PC-9 (cell line): ENCODE measurements at regions not wholly inside any gene's neighbourhood (a gene's known extent, or its start where the extent isn't known, plus 50 kb on each side); places are given as distances from the start of the nearest gene placed in this dataset.

Experiments
- BruUV-seq: library from RNA; stranded (reverse); fragments of 400-500 nt; replicated peaks from 2 replicates; lab custom pipeline; 2021; lab: Mats Ljungman, UMichigan
- CTCF ChIA-PET: fragments of 300-600 bp; sonication (Branson Sonifier 250); formaldehyde crosslinking; loops from one replicate; lab custom pipeline; 2022; ENCODE audit warnings: antibody characterized with exemption; lab: Charles Lee
- POLR2A ChIA-PET: fragments of 300-600 bp; sonication (Branson Sonifier 250); formaldehyde crosslinking; loops from one replicate; lab custom pipeline; 2022; ENCODE audit warnings: antibody characterized with exemption; ENCODE audit not compliant: unreplicated experiment; lab: Charles Lee
- DNase-seq, 2 experiments: peaks; one replicate each; pipeline versions ENCODE4 v3.0.0 to v3.0.0-alpha.2; 2015 to 2022; ENCODE audit warnings: mixed read lengths in 1 of 2
- H2AFZ ChIP-seq: fragments of 200-600 bp; sonication (generic); 2 replicates; pipeline ENCODE4 v1.8.1; 2017; ENCODE audit warnings: antibody characterized with exemption
- H3F3A ChIP-seq: fragments of 200-600 bp; sonication (generic); 2 replicates; pipeline ENCODE4 v1.8.1; 2017; ENCODE audit warnings: antibody characterized with exemption, mild to moderate bottlenecking, low read depth; ENCODE audit not compliant: insufficient read depth
- H3K27ac ChIP-seq: fragments of 200-600 bp; sonication (generic); 2 replicates; pipeline ENCODE4 v1.6.1; 2016; ENCODE audit warnings: mixed run types
- H3K27me3 ChIP-seq: fragments of 200-600 bp; sonication (generic); 2 replicates; pipeline ENCODE4 v1.6.1; 2016; ENCODE audit warnings: low read depth, mixed run types; ENCODE audit not compliant: insufficient read depth
- H3K36me3 ChIP-seq: fragments of 200-600 bp; sonication (generic); 2 replicates; pipeline ENCODE4 v1.6.1; 2016; ENCODE audit warnings: low read depth, mixed run types
- H3K4me1 ChIP-seq: fragments of 200-600 bp; sonication (generic); replicated peaks from 2 replicates; pipeline ENCODE4 v1.6.1; 2016; ENCODE audit warnings: mixed run types; ENCODE audit not compliant: insufficient read depth
- H3K4me2 ChIP-seq: fragments of 200-600 bp; sonication (generic); 2 replicates; pipeline ENCODE4 v1.6.1; 2017; ENCODE audit warnings: mixed run types
- H3K4me3 ChIP-seq: fragments of 200-600 bp; sonication (generic); 2 replicates; pipeline ENCODE4 v1.6.1; 2016; ENCODE audit warnings: mixed run types
- H3K79me2 ChIP-seq: fragments of 200-600 bp; sonication (generic); 2 replicates; pipeline ENCODE4 v1.6.1; 2017; ENCODE audit warnings: low read depth, mixed run types
- H3K9me2 ChIP-seq: fragments of 200-600 bp; sonication (generic); 2 replicates; pipeline ENCODE4 v1.8.1; 2017; ENCODE audit warnings: mild to moderate bottlenecking; ENCODE audit not compliant: insufficient read depth
- H3K9me3 ChIP-seq: fragments of 200-600 bp; sonication (generic); 2 replicates; pipeline ENCODE4 v1.8.1; 2016; ENCODE audit warnings: low read depth; ENCODE audit not compliant: insufficient read depth
- H4K20me1 ChIP-seq: fragments of 200-600 bp; sonication (generic); 2 replicates; pipeline ENCODE4 v1.8.1; 2017; ENCODE audit not compliant: insufficient read depth
- EZH2 ChIP-seq: fragments of 200-600 bp; sonication (generic); IDR thresholded peaks from 2 replicates; pipeline ENCODE4 v1.8.0; 2017; ENCODE audit warnings: antibody characterized with exemption, low read depth
- intact Hi-C: fragments of 100-400 bp; cut with micrococcal nuclease; formaldehyde crosslinking; loops from one replicate; pipeline ENCODE4 v1.10.0; 2022; ENCODE audit not compliant: unreplicated experiment
- TF ChIP-seq, protein P1 (sequence below): fragments of 200-600 bp; sonication (generic); conservative IDR thresholded peaks from 2 replicates; pipeline ENCODE4 v1.6.1; 2017; ENCODE audit warnings: mixed run types, antibody characterized with exemption, mild to moderate bottlenecking, moderate library complexity

DNA sequence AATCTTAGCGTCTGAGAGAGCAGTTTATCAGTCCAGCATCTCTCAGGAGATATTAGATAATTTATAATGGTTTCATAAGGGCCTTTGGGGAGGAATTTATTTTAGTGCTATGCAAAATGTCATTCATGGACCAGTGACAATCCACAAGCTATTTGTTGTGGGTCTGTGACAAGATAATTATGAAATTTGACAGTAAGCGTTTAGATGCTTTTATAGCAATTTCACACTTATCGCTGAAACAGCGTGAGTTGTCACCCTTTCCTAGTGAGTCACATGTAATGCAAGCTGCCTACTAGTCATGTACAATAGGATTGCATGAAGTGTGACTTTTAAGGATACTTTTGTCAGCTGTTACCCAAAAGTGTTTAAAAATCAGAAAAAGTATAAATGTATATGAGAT, 315.6 kb upstream of the THBS1 start:
- Histone ChIP-seq H3K27me3 (no peaks in the 10 kb centered on the region), H3K79me2 (no peaks in the 10 kb centered on the region), H3K4me2 (no peak overlapping the region), H3K4me1 (no peaks in the 10 kb centered on the region), H3K9me2 (no peaks in the 10 kb centered on the region), H2AFZ (no peak overlapping the region), H3K36me3 (no peaks in the 10 kb centered on the region), H4K20me1 (no peaks in the 10 kb centered on the region), H3K4me3 (no peak overlapping the region), H3K27ac (no peak overlapping the region), H3F3A (no peaks in the 10 kb centered on the region), H3K9me3 (no peaks in the 10 kb centered on the region)
- TF ChIP-seq, protein P1, sequence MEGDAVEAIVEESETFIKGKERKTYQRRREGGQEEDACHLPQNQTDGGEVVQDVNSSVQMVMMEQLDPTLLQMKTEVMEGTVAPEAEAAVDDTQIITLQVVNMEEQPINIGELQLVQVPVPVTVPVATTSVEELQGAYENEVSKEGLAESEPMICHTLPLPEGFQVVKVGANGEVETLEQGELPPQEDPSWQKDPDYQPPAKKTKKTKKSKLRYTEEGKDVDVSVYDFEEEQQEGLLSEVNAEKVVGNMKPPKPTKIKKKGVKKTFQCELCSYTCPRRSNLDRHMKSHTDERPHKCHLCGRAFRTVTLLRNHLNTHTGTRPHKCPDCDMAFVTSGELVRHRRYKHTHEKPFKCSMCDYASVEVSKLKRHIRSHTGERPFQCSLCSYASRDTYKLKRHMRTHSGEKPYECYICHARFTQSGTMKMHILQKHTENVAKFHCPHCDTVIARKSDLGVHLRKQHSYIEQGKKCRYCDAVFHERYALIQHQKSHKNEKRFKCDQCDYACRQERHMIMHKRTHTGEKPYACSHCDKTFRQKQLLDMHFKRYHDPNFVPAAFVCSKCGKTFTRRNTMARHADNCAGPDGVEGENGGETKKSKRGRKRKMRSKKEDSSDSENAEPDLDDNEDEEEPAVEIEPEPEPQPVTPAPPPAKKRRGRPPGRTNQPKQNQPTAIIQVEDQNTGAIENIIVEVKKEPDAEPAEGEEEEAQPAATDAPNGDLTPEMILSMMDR, result no peak
- no peak for TF ChIP-seq EZH2
- intact Hi-C loops, result no loop called here
- no TSS peak for BruUV-seq
- ChIA-PET POLR2A (no interaction called here), CTCF (no interaction called here)
- no peak for DNase-seq

DNA sequence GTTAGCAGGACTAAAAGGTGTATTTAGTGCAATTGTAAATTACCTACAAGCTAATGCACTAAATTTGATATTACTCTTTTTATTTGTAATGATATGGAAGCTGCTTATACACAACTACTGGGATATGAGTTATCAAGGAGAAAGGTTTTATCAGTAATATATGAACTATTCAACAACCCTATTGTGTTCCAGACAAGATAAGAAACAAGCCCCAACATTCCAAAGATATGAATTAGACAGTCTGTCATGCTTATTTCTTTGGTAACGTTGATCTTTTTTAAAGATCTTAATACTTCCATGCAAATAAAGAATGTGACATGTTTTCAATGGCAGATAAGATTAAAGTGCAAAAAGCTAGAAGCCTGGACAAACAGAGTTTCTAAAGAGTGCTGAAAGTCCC, 314.0 kb upstream of the THBS1 start:
- no peak for DNase-seq
- no peaks in the 10 kb centered on the region for H3K79me2 ChIP-seq
- H3K27me3 ChIP-seq, result no peaks in the 10 kb centered on the region
- no TSS peak for BruUV-seq
- no peaks in the 10 kb centered on the region for H3K4me1 ChIP-seq
- H3K9me2 ChIP-seq, result no peaks in the 10 kb centered on the region
- intact Hi-C loops, result no loop called here
- TF ChIP-seq EZH2, result no peak
- TF ChIP-seq, protein P1, result no peak
- H3F3A ChIP-seq, result no peaks in the 10 kb centered on the region
- H3K27ac ChIP-seq, result no peak overlapping the region
- CTCF ChIA-PET, result no interaction called here
- POLR2A ChIA-PET, result no interaction called here
- no peaks in the 10 kb centered on the region for H3K9me3 ChIP-seq
- no peaks in the 10 kb centered on the region for H3K36me3 ChIP-seq
- H3K4me2 ChIP-seq, result no peak overlapping the region
- no peaks in the 10 kb centered on the region for H4K20me1 ChIP-seq
- H3K4me3 ChIP-seq, result no peak overlapping the region
- no peak overlapping the region for H2AFZ ChIP-seq

DNA sequence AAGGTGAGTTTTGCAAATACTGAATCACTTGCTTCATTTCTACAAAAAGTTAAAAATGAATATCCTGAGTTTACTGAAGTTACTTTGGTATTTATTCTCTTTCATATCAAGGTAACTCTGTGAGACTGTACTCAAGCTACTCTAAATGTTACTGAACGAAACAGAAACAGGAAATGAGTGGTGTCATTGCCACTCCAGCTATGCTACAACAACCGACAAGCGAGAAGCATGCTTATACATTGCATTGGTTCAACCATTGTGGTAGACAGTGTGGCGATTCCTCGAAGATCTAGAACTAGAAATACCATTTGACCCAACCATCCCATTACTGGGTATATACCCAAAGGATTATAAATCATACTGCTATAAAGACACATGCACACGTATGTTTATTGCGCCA, 313.2 kb upstream of the THBS1 start:
- Histone ChIP-seq H3K4me1 (no peaks in the 10 kb centered on the region), H3K36me3 (no peaks in the 10 kb centered on the region), H3K9me2 (no peaks in the 10 kb centered on the region), H3K79me2 (no peaks in the 10 kb centered on the region), H2AFZ (no peak overlapping the region), H3K4me2 (no peak overlapping the region), H3K9me3 (no peaks in the 10 kb centered on the region), H3F3A (no peaks in the 10 kb centered on the region), H3K27ac (no peak overlapping the region), H3K27me3 (no peaks in the 10 kb centered on the region), H4K20me1 (no peaks in the 10 kb centered on the region), H3K4me3 (no peak overlapping the region)
- ChIA-PET CTCF (no interaction called here), POLR2A (interaction anchor here (0.6 kb wide), 1 partner anchor 374 kb away, joined by 6 read pairs; no protein-coding TSS in a partner anchor)
- intact Hi-C loops, result no loop called here
- DNase-seq, result no peak
- TF ChIP-seq, protein P1, result no peak
- no peak for TF ChIP-seq EZH2
- BruUV-seq, result no TSS peak
